ENCODE measurements at regions not wholly inside any gene's neighbourhood (a gene's known extent, or its start where the extent isn't known, plus 50 kb on each side); places are given as distances from the start of the nearest gene placed in this dataset.

GRCh38 chr13:40190641-40191100 is 475.8 kb downstream of the FOXO1 start:
- no peaks in the 10 kb centered on the region for H3K9me3 ChIP-seq
- intact Hi-C loops (cut with DNase I; ENCODE audit: low total_unique reads): no loop called here
- no peak for TF ChIP-seq CTCF (IDR thresholded peaks at IDR 0.05 in 8 of 11, conservative IDR thresholded peaks at IDR 0.05 in 3 of 11)
- no peak for TF ChIP-seq POLR2A (IDR thresholded peaks at IDR 0.05)
- TF ChIP-seq POLR2AphosphoS5 (IDR thresholded peaks at IDR 0.05): peak in 1 of 3 donors; percentile 55
- DNase-seq: peak; percentile 93
- no peak overlapping the region for H3K4me3 ChIP-seq
- no peaks in the 10 kb centered on the region for H3K27me3 ChIP-seq (replicated peaks in 1 of 7)
- peak overlapping the region in 7 of 8 donors; percentile 3 to 81 (median 66) for H3K27ac ChIP-seq
- 14 to 26% (median 16%) methylated on average over 5 of the region's 5 CpGs for WGBS, 5 donors
- peaks cover 16 to 58% (median 28%) of the 10 kb centered on the region in 6 donors for H3K4me1 ChIP-seq
- H3K36me3 ChIP-seq: no peaks in the 10 kb centered on the region

DNA sequence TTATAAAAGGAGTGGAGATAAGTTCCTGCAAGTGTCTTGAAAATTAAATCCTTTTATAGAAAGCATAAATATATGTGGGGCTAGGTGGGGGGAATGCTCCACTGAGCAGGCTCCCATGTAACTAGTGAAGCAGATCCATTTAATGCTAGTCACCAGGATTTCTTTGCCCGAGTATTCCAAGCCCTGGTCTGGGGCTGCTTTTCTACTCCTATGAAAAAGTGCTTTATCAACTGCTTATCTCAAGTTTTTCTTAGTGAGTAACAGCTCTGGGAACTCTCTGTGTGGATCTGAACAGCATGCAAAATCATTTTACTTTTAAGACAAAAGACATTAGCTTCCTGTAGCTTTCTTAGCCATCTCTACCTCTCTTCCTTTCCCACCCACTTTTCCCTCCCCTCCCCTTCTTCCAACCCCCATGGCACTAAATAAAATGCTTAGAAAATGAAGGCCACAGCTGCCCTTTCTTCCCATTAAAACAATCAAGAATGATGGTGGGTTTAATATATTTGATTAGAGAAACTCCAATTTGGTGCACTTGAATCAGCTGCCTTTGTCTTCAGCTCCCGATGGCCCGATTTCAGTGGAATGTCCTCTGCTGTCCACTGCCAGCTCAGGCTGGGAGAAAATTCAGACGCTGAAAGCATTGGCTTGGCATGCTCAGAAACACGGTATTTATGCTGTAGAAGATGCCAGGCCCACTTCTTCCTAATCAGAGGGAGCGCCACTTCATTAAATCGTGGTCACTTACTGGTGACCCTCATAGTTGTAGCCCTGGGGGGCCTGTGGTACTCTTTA is 475.1 kb downstream of the FOXO1 start:
- DNase-seq: no peak
- WGBS, 5 donors: 79 to 91% (median 88%) methylated on average over 7 of the region's 7 CpGs
- no peak overlapping the region for H3K4me3 ChIP-seq
- no peaks in the 10 kb centered on the region for H3K9me3 ChIP-seq
- intact Hi-C loops (cut with DNase I; ENCODE audit: low total_unique reads): no loop called here
- TF ChIP-seq POLR2A (IDR thresholded peaks at IDR 0.05): no peak
- no peak for TF ChIP-seq CTCF (IDR thresholded peaks at IDR 0.05 in 8 of 11, conservative IDR thresholded peaks at IDR 0.05 in 3 of 11)
- TF ChIP-seq POLR2AphosphoS5 (IDR thresholded peaks at IDR 0.05): no peak
- H3K27me3 ChIP-seq (replicated peaks in 1 of 7): no peaks in the 10 kb centered on the region
- peaks cover 16 to 54% (median 27%) of the 10 kb centered on the region in 6 donors for H3K4me1 ChIP-seq
- H3K27ac ChIP-seq: peak overlapping the region in 6 of 8 donors; percentile 16 to 81 (median 66)
- no peaks in the 10 kb centered on the region for H3K36me3 ChIP-seq

DNA sequence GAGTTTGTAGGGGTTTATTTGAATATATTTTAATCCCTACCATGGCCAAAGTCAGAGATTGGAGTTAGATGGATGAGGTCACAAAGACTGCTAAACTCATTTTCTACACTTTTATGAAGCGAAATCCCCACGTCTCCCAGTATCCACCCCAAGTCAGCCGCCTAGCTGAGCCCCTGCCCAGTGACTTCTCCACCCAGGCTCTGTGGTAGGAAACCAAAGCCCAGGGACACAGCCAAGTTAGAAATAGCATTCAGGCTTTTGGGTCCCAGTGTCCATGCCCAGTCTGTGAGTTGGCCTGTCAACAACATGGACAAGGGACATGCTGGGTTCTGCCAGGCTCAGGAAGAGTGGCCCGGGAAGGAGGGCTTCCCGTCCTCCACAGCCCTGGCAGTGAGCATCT is 474.0 kb downstream of the FOXO1 start:
- H3K27me3 ChIP-seq (replicated peaks in 1 of 7): no peaks in the 10 kb centered on the region
- 91 to 99% (median 94%) methylated on average over 3 to 5 of the region's 5 CpGs for whole genome bisulfite sequencing, 5 donors
- intact Hi-C loops (cut with DNase I; ENCODE audit: low total_unique reads): no loop called here
- no peak for TF ChIP-seq CTCF (IDR thresholded peaks at IDR 0.05 in 8 of 11, conservative IDR thresholded peaks at IDR 0.05 in 3 of 11)
- no peak for TF ChIP-seq POLR2AphosphoS5 (IDR thresholded peaks at IDR 0.05)
- no peak for TF ChIP-seq POLR2A (IDR thresholded peaks at IDR 0.05)
- no peak overlapping the region for H3K27ac ChIP-seq
- no peaks in the 10 kb centered on the region for H3K9me3 ChIP-seq
- H3K36me3 ChIP-seq: no peaks in the 10 kb centered on the region
- H3K4me3 ChIP-seq: no peak overlapping the region
- H3K4me1 ChIP-seq: peaks cover 16 to 46% (median 25%) of the 10 kb centered on the region in 6 donors
- no peak for DNase-seq

- WGBS, 5 donors: 83 to 94% (median 91%) methylated on average over 6 to 7 of the region's 7 CpGs
- Histone ChIP-seq H3K4me1 (peaks cover 16 to 42% (median 24%) of the 10 kb centered on the region in 6 donors), H3K4me3 (no peak overlapping the region), H3K27ac (no peak overlapping the region), H3K9me3 (no peaks in the 10 kb centered on the region), H3K36me3 (no peaks in the 10 kb centered on the region), H3K27me3 (replicated peaks in 1 of 7) (no peaks in the 10 kb centered on the region)
- TF ChIP-seq CTCF (IDR thresholded peaks at IDR 0.05 in 8 of 11, conservative IDR thresholded peaks at IDR 0.05 in 3 of 11) (no peak), POLR2AphosphoS5 (IDR thresholded peaks at IDR 0.05) (no peak), POLR2A (IDR thresholded peaks at IDR 0.05) (no peak)
- DNase-seq: no peak
- intact Hi-C loops (cut with DNase I; ENCODE audit: low total_unique reads): no loop called here
Measured at GRCh38 chr13:40192858-40193257, 473.6 kb downstream of the FOXO1 start.
